NCI-H510A treated with DMSO at 0.1 percent for 48 hours (cell line): ENCODE measurements at regions not wholly inside any gene's neighbourhood (a gene's known extent, or its start where the extent isn't known, plus 50 kb on each side); places are given as distances from the start of the nearest gene placed in this dataset.

ENCODE experiments used
- DNase-seq: peaks from one replicate; lab custom pipeline; 2025; lab: John Stamatoyannopoulos, UW

DNA sequence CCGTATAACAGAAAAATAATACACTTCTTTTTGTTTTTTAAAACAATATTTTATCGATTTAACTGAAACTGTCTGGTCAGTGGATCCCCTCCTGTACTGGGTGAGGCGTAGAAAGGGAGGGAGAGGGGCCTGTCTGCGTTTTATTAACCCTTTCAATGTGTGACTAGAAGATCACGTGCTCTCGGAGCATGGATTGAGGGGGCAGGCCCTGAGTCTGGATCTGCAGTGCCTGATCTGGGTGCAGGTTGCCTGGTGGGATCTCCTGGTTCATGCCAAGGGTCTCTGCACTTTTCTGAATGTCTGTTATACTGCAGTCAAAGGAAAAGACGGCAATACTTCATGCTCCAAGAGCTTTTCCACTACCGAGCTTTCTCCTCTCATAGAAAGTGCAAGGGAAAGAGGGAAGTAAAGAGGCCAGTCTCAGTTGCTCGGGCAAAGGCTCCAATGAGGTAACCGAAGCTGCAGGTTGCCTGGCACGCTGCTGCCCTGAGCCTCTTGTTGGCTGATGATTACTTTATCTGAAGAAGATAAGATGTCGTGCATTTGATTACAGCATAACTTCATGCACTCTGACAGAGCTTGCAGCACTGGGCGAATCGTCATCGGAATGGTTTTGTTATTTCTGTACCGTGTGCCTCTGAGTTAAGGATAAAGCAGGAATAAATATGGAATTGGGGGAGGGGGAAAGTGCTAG is 167.5 kb upstream of the PMEPA1 start:
- no peak for DNase-seq

DNA sequence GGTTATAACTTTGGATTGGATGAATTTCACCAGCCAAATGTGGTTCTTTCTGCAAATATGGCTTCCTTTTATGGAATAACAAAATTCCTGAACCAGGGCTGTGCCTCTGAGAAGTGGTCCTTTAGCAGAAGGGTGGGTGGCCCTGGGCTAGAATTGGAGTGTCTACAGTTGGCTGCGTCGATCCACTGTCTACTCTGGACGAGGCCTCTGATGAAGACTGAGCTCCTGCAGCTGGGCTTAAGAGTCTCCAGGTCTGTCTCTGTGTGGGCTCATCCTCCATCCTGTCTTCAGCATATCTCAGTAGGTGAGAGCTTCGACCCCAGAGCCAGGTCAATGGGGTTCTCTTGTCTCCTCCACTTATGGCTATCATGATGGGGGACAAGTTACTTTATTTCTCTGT is 166.3 kb upstream of the PMEPA1 start:
- no peak for DNase-seq

DNA sequence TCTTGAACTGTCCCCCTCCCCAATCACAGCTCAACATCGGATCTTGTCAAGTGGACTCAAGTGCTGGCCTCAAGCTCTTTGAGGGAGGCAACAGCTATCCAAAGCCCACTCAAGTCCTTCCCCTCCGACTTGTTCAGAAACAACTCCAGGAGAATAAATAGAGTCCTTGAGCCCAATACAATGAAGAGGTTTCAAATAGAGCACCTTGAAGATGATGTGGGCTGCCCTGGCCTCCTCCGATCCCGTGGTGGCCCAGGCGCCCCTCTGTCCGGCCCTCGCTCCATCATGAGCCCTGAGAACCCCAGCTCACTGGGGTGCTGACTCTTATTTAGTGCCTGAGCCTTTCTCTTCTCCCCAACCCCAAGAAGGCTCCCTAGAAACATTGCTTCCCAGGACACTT is 164.3 kb upstream of the PMEPA1 start:
- no peak for DNase-seq

DNA sequence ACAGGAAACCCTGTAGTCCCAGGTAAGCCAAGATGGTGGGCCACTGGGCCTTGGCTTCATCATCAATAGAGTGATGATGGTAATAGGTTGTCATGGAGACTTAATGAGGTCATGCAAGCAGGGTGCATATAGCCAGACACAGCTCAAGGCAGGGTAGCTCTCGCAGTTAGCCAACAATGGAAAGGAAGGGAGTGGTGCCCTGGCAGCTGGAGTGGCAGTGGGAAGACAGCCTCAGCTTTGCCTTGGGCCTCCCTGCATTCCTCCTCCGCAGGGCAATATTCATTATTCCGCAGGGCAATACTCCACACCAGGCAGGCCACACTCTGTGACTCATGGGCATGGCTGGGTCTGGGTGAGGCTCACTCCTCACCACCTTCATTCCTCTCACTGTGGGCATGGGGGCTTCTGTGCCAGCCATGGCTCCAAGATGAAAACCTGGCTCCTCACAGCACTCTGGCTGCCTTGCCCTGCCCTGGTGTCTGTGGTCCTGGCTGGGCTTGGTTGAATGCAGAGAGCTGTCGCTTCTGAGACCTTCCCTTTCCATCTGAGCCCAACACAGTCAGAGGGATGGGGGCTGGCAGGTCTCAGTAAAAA is 163.1 kb upstream of the PMEPA1 start:
- no peak for DNase-seq

DNA sequence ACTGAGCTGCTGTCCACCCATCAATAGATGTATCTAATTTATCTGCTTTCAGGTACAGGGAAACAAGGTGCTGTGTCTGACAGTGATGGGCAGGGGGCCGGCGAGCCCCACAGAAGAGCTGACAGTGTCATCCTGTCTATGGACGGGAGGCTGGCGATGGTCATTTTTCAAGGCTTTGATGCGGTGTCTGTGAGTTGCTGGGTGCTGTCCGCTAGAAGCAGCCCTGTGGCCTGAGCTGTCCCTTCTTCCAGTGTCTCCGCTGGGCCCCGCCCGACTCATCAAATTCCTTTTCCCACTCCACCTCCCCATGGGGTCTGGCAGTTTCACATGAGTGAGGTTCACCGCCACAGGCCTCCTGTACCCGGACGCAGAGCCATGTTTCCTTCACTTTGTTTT is 161.4 kb upstream of the PMEPA1 start:
- DNase-seq: no peak

DNA sequence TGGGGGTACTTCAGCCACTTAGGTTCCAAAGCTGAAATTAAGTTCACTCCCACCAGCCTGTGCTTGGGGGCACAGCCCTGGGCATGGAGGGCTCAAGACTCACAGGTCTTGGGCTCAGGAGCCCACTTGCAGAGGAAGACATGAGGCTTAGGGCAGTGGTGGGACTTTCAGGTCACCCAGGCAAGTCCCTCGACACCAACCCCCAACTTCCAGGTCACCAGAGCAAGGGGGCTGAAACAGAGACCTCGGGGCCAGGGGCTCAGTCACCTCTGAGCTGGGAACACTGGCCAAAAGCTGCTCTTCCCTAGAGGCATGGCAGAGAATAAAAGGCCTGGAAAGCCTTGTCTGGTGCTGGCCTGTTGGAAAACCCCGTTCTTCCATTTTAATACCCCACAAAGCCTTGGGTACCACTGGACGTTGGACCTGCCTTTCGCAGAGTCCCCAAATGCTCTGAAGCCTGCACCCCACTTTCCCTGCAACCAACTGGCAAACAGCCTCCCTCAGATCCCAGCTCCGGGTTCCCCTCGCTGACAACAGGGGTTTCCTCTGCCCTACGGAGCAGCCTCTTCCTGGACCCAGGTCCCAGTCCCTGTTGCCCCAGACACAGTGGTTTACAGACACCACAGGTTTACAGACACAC is 160.9 kb upstream of the PMEPA1 start:
- DNase-seq: no peak

DNA sequence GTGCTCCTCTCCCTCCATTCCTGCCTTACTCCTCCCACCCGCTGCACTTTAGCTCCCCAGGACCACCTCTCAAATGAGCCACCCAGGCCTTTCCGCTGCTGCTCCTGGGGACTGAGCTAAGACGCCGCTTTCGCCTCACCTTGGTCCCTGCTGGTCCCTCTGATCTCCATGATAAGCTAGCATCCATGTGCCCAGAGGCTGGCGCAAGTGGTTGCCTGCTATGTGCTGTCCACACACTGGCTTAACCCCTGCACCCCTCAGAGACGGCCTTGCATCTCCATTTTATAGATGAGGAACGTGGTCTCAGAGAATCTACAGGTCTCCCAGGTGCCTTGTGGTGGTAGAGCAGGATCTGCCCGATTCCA is 160.1 kb upstream of the PMEPA1 start:
- no peak for DNase-seq

DNA sequence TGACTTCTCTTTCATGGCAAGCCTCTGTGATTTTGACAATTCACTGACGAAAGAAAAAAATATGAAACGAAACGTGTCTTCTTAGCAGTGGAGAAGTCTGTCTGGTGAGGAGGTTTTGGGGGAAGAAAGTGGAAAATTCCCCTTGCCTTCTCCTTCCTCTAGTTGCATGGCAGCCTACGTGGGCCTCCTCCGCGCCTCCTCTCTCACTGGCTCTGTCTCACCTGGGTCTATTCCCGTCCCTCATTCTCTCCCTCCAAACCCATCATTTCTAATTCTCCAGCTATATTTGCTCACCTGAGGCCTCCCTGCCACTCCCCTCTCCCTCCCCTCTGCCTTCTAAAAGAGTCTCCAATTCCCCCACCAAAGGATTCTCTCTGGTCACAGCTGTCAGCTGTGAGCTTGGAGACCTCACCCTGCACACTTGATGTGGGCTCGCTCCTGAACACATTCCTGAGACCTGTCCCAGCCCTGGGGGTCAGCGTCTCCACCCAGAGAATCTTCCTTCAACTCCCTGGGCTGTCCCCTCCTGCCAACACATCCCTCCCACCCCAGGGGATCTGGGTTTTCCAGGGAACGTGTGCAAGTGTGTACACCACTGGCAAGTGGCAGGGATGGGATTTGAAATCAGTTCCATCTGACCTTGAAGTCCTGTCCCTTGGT is 159.6 kb upstream of the PMEPA1 start:
- DNase-seq: no peak

DNA sequence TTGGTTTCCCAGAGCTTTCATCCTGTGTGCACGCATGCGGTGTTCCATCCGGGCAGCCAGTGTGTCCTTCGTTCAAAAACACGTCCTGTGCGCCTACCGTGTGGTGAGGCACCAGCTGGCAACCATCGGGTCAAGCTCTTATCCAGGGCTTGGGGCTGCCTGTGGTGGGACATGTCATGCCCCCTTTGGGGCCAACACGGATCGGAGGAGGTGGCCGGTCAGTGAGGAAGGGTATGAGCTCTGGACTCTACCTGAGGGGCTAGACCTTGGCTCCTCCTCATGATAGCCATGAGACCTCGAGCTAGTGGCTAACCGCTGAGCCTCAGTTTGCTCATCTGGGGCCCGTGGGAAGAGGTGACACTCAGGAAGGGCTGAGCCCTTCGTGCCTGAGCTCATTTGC is 158.5 kb upstream of the PMEPA1 start:
- no peak for DNase-seq

DNA sequence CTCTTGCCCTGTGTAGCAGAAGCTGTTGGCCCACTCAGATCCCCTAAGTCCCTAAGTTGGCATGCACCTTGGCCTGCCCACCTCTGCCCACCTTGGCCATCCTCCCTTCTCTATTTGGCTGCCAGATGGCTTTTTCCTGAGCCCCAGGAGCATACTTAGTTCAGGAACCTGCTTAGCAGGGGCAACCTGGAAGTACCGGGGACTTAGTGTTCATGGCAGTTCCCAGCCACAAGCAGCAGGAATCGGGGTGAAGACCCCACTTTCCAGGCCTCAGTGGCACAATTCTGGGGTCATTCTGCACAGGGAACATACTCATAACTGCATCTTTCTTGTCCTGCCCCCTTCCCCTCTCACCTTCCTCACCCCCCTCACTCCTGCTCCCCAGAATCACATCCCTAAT is 158.0 kb upstream of the PMEPA1 start:
- DNase-seq: no peak

DNA sequence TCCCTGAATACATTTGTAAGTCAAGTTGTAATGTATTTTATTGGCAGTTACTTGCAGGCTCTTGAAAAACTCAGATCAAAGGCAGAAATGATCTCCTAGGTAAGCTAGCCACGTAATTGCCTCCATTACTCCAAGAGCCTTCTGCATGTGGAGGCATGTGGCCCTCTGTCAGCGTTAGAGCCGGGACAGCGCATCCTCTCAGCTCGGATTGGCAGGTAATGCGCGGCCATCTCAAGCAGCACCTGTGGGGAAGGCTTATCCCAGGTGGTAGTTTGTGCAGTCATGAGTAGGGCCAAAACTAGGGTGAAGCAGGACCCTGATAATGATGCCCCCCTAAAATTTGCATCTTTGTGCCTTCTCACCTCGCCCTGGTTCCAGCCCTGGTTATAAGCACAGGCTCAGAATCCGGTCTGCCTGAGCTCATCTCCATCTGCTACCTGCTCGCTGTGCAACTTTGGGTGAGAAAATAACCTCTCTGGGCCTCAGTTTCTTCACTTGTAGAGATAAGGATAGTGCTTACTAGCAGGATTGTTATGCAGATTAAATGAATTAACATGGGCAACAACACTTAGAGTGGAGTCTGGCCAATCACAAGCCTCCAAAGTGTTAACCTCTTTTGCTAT is 157.5 kb upstream of the PMEPA1 start:
- no peak for DNase-seq

DNA sequence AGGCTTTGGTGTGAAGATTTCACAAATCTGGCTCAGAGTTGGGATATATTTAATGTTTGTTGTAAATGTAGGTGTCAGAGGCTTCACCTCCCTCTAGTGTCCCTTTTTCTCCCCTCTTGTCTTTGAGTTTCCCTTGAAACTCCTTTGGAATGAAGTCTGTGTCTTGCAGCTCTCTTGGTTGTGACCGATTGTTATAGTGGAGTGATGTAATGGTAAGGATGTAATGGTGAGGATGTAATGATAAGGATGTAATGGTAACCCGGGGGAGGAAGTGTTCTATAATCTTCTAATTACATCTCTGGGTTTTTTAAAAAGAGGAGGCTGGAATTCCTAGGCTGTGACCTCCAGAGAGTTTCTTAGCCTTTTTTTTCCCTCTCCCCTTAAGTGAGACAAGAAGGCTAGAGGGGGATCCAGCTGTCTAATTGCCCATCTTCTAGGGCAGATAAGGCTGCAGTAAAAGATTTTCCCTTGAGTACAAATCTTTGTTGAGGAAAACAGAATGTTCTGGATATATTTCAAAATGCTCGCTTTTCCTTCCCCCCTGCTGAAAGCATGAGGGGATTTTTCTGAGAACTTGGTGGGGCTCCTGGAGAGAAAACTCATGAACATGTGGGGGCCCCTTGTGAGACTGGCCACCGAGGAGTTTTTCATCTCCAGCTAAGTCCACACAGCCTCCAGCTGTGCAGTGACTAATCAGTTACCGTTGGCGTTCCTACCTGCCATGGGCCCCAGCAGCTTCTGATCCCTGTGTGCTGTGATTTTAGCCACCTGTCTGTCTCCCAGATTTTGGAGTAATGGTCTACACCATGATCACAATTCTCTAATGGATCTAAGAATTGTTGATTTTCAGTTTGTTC is 156.7 kb upstream of the PMEPA1 start:
- DNase-seq: no peak

DNA sequence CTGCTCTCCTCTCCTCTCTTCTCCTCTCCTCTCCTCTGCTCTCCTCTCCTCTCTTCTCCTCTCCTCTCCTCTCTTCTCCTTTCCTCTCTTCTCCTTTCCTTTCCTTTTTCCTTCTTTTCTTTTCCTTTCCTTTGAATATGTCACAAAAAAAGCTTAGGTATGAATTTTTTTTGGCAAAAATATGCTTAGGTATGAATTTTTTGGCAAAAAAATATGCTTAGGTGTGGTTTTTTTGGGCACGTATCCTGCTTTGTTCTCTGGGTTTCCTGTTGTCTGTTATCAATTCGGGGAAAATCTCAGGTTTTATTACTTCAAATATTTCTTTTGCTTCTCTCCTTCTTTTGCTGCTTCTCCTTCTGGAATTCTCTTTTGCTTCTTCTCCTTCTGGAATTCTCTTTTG is 155.5 kb upstream of the PMEPA1 start:
- DNase-seq: no peak

DNA sequence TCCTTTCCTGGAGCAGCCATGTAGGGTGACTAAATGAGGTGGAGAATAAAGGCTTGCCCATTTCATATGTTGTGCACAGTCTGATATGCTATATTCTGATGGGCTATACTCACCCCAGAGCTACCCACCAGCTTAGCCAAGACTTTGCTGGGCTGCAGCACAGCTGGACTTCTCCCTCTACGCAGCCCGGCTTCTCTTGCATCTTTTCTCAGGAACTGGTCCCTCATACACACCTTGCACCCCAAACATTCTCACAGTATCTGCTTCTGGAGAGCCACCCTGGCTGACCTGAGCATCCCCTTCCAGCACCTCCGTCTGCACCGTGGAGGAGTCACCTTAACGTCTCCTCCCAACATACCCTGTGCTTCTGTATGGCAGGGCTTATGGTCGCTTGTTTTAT is 150.8 kb upstream of the PMEPA1 start:
- no peak for DNase-seq

DNA sequence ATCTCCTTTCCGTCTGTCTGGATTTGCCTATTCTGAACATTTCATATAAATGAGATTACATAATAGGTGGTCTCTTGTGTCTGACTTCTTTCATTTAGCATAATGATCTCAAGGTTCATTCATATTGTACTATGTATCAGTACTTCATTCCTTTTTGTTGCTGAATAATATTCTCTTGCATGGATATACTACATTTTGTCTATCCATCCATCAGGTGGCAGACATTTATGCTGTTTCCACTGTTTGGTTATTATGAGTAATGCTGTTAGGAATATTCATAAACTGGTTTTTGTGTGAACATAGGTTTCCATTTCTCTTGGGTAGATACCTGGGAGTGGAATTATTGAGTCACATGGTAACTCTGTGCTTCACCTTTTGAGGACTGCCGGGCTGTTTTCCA is 148.2 kb upstream of the PMEPA1 start:
- DNase-seq: no peak

DNA sequence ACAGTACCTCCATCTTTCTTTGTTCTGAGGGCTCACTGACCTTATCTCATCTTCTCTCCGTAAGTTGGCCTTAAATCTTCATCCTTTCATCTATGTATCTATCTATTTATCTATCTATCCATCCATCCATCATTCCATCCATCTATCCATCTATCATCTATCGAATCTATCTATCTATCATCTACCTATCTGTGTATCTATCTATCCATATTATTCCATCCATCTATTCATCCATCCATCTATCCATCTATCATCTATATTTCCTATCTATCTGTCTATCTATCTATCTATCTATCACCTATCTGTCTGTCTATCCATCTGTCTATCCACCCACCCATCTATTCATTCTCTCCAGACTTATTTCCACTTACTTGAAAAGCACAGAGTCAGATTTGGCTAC is 147.3 kb upstream of the PMEPA1 start:
- no peak for DNase-seq

DNA sequence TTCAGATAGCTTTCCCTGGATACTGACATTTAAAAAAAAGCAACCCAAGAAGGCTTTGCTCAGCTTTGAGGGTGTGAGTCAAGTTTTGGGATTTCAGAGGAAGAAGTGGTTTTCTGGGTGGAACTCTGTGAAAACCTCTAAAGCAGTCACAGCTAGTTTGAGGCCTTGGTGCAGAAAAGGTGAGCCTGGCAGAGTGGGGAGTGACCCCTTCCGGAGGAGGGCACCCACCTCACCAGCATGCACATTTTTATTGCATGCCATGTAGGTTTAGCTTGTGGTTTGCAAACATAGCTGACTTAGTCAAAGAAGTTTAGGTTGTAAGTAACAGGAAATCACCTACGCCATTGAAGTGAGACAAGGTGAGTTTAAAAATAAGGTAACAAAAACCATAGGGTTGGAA is 146.8 kb upstream of the PMEPA1 start:
- DNase-seq: no peak

DNA sequence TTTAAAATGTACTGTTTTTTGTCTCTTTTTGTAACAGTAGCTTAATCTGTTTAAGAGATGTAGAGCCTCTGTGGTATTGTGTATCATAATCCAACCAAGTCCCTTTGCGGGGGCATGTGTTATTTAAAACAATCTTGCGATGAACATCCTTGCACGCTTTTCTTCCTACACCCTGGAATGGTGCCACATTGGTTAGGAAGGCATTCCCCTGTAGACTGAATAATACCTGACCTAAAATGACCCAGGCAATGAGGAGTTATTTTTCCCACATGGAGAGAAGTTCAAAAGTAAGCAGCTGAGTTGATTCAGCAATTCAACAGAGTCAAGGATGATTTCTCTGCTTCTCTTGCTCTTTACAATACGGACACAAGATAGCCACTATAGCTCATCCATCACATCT is 142.0 kb upstream of the PMEPA1 start:
- no peak for DNase-seq

DNA sequence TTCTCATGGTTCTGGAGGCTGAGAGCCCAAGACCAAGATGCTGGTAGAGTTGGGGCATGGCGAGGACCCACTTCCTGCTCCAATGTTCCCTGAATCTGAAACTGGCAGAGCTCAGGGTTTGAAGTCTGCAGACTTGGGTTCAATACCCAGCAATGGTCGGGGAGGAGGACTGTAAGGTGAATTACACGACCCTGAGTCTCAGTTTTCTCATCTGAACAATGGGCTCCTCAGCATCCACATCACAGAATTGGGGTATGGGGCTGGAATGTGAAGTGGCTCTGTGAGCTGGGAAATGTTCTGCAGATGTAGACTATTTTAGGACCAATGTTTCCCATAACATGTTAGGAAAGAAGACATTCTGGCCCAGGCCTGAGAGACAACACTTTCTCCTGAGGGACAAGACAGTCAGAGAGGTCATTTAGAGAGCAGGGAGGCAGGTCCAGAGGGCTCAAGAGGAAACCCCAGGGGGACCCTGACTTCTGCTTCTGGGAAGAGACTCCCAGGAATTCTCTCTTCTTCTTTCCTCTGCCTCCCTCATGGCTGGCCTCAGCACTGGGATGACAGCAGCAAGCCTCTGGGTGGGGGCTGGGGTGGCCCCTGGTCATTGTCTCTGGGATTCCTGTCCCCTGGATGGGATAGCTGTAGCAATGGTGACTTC is 141.3 kb upstream of the PMEPA1 start:
- DNase-seq: no peak

DNA sequence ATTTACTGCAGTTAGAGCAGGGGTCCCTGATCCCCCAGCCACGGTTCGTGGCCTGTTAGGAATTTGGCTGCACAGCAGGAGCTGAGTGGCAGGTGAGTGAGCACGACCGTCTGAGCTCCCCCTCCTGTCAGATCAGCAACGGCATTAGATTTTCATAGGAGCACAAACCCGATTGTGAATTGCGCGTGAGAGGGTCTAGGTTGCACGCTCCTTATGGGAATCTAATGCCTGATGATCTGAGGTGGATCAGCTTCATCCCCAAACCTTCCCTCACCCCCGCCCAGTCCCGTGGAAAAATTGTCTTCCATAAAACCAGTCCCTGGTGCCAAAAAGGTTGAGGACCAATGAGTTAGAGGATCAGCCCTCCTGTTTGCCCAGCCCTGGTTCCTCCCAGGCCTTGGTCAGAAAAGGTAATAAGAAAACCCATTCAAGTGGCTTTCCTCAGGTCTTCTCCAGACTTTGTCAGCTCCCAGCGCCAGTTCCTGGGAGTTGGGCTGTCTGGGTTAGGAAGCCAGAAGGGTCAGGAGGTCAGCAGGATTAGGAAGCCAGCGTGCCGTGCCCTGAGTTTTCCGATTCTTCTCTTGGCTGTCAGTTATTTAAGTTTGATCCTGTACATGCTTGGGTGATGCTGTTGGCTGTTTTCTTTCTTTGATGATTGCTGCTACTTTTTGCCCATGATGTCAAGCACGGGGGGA is 139.9 kb upstream of the PMEPA1 start:
- no peak for DNase-seq

DNA sequence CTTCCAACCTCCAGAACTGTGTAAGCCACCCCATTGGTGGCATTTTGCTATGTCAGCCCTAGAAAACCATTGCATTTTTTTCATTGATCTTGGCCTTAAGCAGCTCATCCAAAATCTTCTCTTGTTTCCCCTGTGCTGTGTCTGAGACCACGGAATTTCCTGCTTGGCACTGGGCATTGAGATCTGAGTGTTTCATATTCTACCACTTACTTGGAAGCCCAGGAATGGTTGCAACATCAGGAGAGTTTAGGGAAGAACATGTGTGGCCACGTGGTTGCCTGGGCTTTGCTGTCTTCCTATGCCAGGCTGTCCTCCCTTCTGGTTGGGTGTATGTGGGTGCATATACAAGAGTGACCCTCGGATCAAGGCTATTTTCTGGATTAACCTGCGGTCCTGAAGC is 139.3 kb upstream of the PMEPA1 start:
- no peak for DNase-seq
